G401.6 (cell line): ENCODE measurements at regions not wholly inside any gene's neighbourhood (a gene's known extent, or its start where the extent isn't known, plus 50 kb on each side); places are given as distances from the start of the nearest gene placed in this dataset.
"Not testable (repeated sequence)": the region's sequence is repeated elsewhere in the genome, so short reads cannot be mapped to it uniquely, and the experiment has no call there.

ENCODE experiments used
- FAIRE-seq: peaks from 2 replicates; lab custom pipeline; 2012; peaks lifted over from hg19 to GRCh38; lab: Jason Lieb, UNC

DNA sequence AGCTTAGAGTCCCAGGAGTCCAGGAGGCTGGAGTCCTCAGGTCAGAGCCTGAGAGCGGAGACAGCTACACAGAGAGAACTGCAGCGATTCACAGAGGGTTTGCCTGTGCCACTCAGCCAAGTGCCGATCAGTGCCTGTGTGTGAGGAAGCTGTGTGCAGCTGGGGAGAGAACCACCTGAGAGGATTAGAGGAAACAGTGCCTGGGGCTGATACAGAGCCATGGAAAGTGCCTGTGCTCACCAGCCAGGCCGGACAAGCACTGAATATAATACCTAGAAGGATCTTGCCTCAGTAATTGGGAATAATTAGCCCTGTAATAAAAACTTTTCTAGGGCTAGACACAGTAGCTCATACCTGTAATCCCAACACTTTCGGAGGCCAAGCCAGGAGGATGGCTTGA, 134.7 kb downstream of the ARHGAP11B start:
- FAIRE-seq = not testable (repeated sequence)

DNA sequence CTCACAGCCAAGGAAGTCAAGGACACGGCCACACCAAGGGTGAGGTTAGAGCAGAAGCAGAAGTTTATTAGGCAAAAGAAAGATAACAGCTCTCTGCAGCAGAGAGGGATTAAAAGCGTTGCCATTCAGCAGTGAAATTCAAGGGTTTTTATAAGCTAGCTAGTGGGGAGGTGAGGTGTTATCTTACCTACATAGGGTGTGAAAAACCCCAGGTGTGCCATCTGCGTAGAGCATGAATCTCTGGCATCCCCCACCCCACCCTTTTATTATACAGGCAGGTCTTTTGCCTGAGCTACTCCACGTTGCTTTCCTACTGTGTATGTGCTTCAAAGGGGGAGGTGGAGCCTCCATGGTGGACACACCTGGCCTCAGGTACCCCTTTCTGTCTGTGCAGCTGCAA, 135.4 kb downstream of the ARHGAP11B start:
- FAIRE-seq = not testable (repeated sequence)

DNA sequence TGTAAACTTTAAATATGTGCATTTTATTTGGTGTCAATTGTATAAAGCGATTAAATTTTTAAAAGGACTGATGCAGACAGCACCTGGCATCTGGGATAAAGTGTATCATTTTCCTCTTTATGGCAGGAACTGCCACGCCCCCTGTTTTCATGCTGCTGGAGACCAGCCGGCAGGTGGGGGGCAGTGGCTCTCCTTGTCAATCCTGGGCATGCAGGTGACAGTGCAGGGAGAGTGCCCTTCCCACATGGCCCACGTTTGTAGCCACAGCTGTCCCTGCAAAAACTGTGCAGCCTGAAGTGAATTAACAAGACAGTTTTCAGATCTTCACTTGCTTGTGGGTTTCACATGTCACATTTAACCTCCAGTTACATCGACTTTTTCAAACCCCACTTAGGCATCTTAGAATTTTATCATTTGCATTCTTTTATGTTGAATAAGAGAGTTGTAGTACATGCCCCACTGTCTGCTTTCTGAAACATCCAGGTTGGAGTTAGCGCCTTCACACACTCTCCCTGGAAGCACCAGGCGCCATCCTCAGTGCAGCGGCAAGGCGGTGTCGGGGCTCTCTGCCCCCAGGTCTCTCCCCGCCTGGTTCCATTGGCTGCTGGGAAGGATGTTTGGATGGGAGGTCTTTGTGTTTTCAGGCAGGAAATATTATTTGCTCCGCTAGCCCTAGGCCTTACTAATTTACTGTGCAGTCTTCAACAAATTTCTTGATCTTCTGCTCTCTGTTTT, 134.2 kb upstream of the FAN1 start:
- FAIRE-seq = not testable (repeated sequence)

DNA sequence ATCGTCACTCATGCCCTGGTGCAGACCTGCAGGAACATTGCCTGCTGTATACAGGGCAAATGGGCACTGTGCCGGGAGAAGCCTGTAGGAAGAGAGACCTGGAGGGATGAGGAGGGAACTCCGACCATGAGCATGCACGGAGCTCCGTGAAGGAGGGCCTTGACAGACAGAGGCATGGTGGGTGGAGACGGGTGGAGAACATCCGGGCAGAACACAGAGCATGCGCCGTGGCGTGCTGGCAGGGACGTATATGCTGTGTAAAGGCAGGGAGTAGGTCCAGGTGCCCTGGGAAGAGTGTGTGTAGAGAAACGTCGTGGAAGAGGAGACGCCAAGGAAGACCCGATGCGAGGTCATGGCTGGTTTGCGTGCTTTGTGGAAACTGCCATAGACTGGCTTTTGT, 133.0 kb upstream of the FAN1 start:
- no peak for FAIRE-seq

DNA sequence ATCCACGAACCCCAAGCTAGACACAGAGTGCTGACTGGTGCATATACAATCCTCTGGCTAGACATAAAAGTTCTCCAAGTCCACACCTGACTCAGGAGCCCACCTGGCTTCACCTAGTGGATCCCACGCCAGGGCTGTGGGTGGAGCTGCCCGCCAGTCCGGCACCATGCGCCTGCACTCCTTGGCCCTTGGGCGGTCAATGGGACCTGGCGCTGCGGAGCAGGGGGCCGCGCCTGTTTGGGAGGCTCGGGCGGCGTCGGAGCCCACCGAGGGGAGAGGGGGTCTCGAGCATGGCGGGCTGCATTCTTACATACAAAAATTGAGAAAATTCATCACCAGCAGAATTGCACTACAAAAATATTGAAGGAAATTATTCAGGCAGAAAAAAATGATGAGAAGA, 120.7 kb upstream of the FAN1 start:
- no peak for FAIRE-seq

DNA sequence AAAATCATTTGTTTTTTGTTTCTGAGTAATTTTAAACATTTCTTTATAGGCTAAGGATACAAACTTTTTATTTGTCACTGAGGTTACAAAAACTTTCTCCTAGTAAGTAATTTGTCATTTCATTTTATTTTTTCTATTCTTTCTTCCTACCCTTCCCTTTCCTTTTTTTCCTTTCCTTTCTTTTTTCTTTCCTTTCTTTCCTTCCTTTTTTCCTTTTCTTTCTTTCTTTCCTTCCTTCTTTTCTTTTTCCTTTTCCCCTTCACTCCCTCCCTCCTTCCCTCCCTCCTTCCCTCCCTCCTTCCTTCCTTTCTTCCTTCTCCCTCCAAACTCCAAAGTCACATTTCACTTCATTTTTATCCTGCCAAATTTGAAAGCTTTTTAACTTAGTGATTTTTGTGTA, 115.1 kb upstream of the FAN1 start:
- FAIRE-seq = peak; percentile 58

DNA sequence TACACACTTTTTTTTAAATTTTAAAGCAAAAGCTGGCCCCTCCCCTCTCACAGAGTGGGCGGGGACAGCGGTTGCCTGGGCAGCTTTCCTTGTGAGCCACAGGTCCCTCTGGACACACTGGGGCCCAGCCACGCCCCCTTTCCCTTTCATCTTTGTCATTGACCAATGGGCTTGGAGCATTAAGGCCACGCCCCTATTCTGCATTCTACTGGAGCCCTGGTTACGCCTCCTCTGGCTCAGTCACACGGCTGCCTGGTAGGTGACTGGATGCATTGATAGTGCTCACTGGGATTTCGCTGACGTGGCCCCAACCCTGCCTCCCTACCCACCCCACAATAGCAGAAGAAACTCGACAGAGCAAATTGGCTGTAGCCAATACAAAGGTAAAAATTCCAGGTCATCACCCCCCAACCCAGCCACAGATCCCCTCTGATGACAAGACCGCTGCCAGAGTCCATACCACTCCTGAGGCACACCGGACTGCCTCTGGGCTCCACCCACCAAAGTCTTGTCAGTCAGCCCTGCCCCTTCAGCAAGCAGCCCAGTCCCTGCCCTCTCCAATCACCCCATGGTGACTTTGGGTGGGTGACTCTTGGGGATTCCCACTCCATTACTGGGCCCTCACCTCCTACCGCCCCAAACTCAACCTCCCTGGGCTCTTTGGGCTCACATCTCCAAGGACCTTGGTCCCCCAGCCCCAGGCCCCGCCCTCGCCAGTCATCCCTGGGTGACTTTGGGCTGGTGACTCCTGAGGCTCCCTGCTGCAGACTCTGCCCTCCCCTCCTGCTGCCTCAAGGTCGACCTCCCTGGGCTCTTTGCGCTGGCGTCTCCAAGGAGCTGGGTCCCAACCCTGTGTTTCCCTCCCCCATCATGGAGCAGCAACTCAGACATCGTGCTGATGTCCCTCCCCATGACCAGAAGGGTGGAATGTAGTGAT, 112.2 kb upstream of the FAN1 start:
- no peak for FAIRE-seq

DNA sequence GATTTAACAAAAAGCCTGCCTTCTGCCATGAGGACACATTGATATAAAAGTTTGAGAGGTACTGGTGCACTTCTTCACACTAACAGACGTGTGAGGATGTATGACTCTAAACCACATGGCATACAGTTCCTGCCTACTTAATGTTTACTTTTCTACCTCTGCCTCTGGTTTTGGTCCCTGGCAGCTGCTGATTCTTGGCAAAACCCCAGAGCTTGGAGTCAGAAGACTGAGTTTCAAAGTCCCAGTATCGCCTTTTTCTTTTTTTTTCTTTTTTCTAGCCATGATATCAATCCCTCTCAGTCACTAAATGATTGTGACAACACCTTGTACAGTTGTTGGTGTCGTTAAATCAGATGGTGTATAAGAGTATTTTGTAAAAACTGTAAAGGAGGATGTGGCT, 110.9 kb upstream of the FAN1 start:
- FAIRE-seq = not testable (repeated sequence)

DNA sequence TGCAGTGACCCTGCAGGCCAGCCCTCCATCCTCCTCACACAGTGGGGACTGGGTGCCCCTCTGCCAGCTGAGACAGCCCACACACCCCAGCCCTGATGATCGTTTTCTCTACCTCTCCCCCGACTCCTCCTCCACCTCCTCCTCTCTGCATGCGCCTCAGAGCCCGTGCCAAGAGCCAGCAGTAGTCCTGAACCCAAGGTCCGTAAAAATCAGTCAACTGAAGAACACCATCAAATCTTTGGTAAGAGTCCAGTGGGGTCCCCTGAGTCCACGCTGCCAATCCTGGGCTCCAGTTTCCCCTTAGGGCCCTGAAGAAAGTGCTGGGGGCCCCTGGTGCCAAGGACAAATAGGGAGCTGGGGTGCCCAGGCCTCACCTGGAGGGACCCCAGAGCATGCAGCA, 109.3 kb upstream of the FAN1 start:
- no peak for FAIRE-seq

DNA sequence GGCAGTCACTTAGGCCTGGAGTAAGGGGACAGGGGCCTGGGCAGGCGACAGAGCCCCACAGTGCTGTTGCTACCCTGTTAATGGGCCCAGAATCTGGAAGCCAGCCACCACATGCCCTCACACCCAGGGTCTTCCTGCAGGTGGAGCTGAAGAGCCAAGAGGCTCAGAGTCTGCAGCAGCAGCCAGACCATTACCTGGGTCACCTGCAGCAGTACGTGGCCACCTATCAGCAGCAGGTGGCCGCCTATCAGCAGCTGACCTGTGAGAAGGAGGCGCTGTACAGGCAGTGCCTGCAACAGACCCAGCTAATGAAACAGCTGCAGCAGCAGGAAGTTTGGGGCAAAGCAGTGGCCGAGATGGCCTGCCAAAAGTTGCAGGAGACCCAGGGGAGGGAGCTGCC, 104.2 kb upstream of the FAN1 start:
- FAIRE-seq = not testable (repeated sequence)

DNA sequence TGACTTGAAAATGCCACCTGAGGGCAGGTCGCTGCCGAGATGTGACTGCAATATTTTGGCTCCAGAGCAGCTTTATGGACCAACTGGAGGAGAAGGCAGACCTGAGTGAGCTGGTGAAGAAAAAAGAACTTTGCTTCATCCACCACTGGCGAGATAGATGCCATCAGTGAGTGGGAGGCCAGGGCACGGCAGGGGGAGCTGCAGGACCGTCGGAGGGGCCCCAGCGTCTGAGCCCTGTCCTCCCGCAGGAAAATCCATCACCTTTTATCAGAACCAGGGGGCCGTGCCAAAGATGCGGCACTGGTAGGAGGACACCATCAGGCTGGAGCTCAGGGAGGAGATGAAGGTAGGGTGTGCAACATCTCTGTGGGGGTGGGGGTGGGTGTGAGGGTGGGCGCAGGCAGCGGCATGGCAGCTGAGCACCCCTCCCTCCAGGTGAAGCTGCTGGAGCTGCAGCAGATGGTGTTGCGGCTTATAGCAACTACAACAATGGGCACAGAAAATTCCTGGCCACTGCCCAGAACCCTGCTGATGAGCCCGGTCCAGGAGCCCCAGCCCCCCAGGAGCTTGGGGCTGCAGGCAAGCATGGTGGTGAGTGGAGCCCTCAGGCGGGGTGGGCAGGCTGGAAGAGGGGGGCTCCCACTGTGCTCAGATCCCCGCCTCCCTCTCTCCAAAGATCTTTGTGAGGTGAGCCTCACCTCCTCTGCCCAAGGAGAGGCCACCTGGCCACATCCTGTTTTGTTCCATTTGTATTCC, 102.4 kb upstream of the FAN1 start:
- FAIRE-seq = not testable (repeated sequence)

DNA sequence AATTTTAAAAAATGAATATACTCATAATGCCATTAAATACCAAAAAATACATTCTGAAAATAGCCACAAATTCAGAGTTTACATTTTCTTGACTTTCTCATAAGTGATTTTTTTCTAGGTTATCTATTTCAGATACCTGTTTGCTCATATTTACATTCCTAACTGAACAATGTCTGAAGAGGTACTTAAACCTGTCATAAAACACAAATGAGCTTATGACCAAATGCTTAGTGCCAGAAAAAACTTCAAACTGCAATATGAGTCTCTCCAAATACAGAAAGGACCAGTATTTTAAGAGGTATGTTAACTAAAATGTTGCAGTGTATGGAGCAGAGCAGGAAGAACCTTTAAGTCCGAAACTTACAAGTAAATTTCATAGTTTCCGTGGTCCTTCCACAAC, 101.7 kb upstream of the FAN1 start:
- FAIRE-seq = peak; percentile 6

DNA sequence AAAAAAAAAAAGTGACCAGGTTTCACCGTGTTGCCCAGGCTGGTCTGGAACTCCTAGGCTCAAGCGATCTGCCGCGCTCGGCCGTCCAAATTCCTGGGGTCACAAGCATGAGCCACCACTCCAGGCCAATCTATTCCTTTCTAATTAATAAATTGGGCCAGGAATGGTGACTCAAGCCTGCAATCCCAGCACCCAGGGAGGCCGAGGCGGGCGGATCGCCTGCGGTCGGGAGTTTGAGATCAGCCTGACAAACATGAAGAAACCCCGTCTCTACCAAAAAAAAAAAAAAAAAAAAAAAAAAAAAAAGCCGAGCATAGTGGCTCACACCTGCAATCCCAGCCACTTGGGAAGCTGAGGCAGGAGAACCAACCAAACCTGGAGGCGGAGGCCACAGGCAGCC, 100.0 kb upstream of the FAN1 start:
- FAIRE-seq = not testable (repeated sequence)

DNA sequence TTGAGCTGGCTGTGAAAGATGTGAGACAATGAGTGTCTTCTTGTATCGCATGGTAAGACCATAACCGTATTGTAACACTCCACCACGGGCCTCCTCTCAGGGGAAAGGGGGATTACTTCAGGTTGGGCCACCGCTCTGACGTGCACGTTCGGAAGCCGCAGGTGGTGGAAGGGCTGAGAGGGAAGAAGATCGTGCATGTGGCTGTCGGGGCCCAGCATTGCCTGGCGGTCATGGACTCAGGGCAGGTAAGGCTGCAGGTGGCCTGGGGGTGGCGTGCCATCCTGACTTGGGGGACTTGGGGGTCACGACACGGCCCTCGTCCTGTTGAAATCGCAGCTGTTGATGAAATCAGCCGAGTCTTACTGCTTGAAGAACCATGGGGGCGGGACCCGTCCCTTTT, 87.3 kb upstream of the FAN1 start:
- no peak for FAIRE-seq

DNA sequence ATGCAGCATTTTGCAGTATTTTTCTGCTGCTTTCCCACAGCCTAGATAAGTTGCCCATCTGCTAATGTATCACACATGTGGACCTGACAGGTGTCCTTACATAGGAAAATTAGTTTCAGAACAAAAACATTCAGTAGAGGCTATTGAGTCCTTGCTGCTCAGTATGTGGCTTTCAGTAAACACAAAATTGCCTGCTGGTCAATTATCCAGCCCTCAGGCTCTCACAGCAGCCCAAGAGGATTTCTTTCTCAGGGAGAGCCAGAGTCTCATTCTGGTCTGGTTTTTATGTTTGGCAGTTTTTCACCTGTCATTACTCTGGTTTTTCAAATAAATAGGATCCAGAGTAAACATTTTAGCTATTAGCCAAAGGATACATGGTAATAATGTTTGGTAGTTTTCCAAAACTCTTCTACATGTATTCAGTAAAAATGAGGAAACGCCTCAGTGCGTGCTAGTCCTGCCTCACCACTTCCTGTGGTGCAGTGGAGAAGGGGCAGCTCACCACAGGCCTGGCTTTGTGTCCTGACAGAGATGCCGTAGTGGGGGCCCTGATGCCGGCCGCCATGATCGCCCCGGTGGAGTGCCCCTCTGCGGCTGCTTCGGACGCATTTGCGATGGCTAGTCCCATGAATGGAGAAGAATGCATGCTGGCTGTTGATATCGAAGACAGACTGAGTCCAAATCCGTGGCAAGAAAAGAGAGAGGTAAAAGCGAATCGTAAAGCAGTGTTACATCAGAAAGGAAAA, 80.5 kb upstream of the FAN1 start:
- peak; percentile 46 for FAIRE-seq

DNA sequence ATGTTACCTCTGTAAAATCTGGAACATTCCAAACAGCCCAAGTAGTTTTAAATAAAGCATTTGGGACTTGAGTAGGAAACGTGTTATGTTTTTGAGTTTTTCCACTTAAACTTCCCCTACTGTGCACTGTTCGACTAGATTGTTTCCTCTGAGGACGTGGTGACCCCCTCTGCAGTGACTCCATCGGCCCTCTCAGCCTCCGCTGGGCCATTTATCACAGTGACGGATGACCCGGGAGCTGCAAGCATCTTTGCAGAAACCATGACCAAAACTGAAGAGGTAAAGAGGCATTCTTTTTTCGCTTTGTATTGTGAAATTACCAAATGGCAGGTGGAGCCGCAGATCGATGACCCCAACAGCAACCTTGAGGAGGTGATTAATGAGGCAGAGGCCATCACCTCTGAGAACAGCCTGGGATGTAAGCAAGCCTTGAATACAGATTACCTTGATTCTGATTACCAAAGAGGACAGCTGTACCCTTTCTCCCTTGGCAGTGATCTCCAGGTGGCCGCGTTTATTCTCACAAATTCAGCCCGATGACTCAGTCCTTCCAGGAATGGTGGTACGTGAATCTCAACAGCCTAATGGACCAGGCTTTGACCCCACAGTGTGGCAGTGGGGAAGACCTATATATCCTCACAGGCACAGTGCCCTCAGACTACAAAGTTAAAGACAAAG, 79.1 kb upstream of the FAN1 start:
- no peak for FAIRE-seq

DNA sequence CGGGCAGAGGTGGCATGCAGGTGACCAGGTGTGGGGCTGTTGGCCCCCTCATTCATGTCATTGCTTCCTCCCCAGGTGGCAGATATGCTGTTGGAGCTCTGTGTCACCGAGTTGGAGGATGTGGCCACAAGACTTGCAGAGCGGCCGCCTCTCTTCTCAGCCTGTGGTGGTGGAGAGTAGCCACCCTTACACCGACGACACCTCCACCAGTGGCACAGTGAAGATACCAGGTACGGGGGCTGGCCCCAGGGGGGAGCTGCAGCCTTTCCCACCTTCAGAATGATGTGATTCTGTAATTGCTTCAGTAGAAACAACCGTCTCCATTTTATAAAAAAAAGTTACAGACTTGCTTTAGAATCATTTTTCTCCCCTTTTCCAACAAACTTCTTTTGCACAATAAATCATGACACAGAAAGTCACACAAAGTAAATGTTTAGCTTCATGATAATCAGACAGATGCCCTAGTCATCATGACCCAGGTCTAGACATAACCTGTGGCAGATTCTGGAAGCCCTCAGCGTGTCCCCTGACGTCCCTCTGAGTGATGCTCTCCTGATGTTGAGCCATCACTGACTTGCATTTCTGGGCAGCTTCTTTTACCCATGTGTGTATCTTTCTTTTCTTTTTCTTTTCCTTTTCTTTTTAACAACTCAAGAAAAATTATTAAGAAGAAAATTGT, 76.0 kb upstream of the FAN1 start:
- no peak for FAIRE-seq

DNA sequence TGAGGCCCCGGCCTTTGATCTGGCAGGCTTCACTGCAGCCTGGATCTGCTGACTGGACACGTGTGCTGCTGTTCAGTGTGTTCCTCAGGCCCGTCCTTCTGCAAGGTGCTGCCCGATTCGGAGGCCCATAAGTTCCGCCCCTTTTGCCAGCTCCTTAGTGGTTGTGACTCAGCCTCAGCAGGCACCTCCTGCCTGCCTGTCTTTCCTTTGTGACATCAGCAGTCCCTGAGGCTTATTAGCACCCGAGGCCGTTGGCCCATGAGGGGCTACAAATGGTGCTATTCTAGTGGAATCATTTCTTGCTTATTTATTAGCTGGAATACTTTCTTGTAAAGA, 75.4 kb upstream of the FAN1 start:
- FAIRE-seq = not testable (repeated sequence)

DNA sequence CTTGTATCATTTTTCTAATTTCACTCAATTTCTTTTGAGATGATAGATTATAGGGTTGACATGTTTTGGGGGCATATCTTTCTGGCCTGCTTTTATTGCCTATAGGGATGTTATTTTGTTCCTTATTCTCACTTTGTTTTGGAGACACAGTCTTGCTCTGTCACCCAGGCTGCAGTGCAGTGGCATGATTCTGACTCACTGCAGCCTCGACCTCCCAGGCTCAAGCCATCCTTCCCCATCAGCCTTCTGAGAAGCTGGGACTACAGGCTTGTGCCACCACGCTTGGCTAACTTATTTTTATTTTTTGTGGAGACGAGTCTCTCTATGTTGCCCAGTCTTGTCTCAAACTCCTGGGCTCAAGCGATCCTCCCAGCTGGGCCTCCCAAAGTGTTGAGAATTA, 72.8 kb upstream of the FAN1 start:
- FAIRE-seq = no peak

DNA sequence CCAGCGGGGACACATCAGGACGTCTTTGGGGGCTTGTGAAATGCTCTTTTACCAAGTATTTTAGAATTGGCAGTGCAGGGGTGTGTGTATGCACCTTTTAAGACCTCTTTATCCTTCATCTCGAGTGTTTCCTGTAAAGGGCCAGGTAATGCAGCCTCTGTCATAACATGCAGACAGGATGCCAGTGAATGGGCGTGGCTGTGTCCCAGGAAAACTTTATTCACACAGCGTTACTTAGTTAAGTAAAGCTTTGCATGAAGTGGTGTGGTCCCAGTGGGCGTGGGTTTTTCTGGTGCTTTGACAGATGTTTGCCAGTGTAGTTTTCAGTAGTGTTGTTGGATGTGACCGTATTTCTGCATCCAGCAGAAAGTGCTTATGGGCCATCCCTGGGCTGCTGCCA, 70.3 kb upstream of the FAN1 start:
- not testable (repeated sequence) for FAIRE-seq

DNA sequence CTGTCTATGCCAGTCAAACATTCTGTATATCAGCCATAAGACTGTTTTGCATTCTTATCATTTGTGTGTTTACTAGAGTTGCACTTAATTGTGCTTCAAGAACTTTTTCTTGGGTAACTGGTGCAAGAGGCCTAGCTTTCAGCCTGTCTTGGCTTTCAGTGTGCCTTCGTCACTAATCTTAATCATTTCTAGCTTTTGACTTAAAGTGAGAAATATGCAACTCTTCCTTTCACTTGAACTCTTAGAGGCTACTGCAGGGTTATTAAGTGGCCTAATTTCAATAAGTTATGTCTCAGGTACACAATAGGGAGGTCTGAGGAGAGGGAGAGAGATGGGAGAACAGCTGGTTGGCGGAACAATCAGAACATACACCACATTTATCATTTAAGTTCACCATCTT, 62.1 kb upstream of the FAN1 start:
- FAIRE-seq = not testable (repeated sequence)
